Karpas-422 (cell line): ENCODE measurements at regions not wholly inside any gene's neighbourhood (a gene's known extent, or its start where the extent isn't known, plus 50 kb on each side); places are given as distances from the start of the nearest gene placed in this dataset.

ENCODE experiments used
- DNase-seq: peaks from one replicate; pipeline ENCODE4 v3.0.0-alpha.2; 2015
- H2AFZ ChIP-seq: fragments of 200-600 bp; sonication (generic); 2 replicates; pipeline ENCODE4 v1.6.1; 2014; ENCODE audit warnings: antibody characterized with exemption, low read length, mixed read lengths
- H3K27ac ChIP-seq: fragments of 200-600 bp; sonication (generic); 2 replicates; pipeline ENCODE4 v1.5.1; 2014; ENCODE audit warnings: mild to moderate bottlenecking, low read length, moderate library complexity
- H3K27me3 ChIP-seq: fragments of 200-600 bp; sonication (generic); 2 replicates; pipeline ENCODE4 v1.6.1; 2014; ENCODE audit warnings: low read length, mixed read lengths
- H3K36me3 ChIP-seq: fragments of 200-600 bp; sonication (generic); 2 replicates; pipeline ENCODE4 v1.6.1; 2014; ENCODE audit warnings: low read length, mixed read lengths; ENCODE audit not compliant: insufficient read depth
- H3K4me1 ChIP-seq: fragments of 200-600 bp; sonication (generic); 2 replicates; pipeline ENCODE4 v1.6.1; 2014; ENCODE audit warnings: mild to moderate bottlenecking, low read length, mixed read lengths
- H3K4me2 ChIP-seq: fragments of 200-600 bp; sonication (generic); 2 replicates; pipeline ENCODE4 v1.6.1; 2014; ENCODE audit warnings: low read length, low read depth, mild to moderate bottlenecking; ENCODE audit not compliant: poor library complexity, severe bottlenecking
- H3K4me3 ChIP-seq: fragments of 200-600 bp; sonication (generic); 2 replicates; pipeline ENCODE4 v1.5.1; 2014; ENCODE audit warnings: mild to moderate bottlenecking, antibody characterized with exemption, low read length, mixed read lengths
- H3K79me2 ChIP-seq: fragments of 200-600 bp; sonication (generic); 2 replicates; pipeline ENCODE4 v1.6.1; 2014; ENCODE audit warnings: mild to moderate bottlenecking, low read length, mixed read lengths
- H3K9ac ChIP-seq: fragments of 200-600 bp; sonication (generic); 2 replicates; pipeline ENCODE4 v1.6.0; 2014; ENCODE audit warnings: low read length
- H3K9me2 ChIP-seq: fragments of 200-600 bp; sonication (generic), shearing (Covaris generic); replicated peaks from 2 replicates; pipeline ENCODE4 v1.6.0; 2014; ENCODE audit warnings: mild to moderate bottlenecking, low read length, moderate library complexity; ENCODE audit not compliant: insufficient read depth
- H3K9me3 ChIP-seq: fragments of 300-700, 200-600 bp; sonication (generic); 2 replicates; pipeline ENCODE4 v1.6.1; 2014; ENCODE audit warnings: low read length, mixed read lengths
- H4K20me1 ChIP-seq: fragments of 200-600 bp; sonication (generic); 2 replicates; pipeline ENCODE4 v1.6.1; 2014; ENCODE audit warnings: mild to moderate bottlenecking, antibody characterized with exemption, low read length, low read depth; ENCODE audit not compliant: insufficient read depth

- Histone ChIP-seq H3K4me3 (no peak overlapping the region), H3K27ac (no peak overlapping the region), H4K20me1 (no peaks in the 10 kb centered on the region), H3K4me2 (no peak overlapping the region), H3K9me2 (no peaks in the 10 kb centered on the region), H3K79me2 (no peaks in the 10 kb centered on the region), H3K27me3 (no peaks in the 10 kb centered on the region), H3K9me3 (no peaks in the 10 kb centered on the region), H3K4me1 (no peaks in the 10 kb centered on the region), H3K9ac (no peak overlapping the region), H3K36me3 (no peaks in the 10 kb centered on the region), H2AFZ (no peak overlapping the region)
- DNase-seq: no peak
Observed at GRCh38 chr6:14431385-14432330, 314.1 kb downstream of the CD83 start.

DNA sequence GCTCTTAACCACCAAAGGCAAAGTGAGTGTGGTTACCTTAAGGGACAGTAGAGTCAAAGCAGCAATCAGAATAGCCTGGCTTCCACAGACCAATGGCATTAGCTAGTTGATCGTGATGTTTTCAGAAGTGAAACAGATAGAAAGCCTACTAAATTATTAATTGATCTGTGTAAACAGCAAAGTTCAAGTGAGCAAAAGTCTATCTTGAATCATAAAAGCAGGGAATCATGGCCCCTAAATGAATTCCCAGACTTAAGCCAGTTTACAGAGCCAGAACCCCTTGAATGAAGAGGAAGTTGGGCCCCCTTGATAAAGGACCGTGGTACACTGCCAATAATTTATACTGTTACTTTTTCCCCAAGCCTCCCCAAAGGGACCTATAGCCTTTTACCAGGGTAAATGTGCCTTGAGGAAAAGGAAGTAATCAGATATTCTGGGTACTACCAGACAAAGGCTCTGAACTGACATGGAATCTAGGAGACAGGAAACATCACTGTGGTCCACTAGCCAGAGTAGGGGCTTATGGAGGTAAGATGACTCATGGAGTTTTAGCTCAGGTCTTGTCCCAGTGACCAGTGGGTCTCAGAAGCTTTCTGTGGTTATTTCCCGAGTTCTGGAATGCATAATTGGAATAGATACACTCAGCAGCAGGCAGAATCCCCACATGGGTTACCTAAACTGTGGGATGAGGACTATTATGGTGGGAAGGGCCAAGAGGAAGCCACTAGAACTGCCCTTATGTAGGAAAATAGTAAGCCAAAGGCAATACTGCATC is 317.5 kb downstream of the CD83 start:
- Histone ChIP-seq H3K27me3 (no peaks in the 10 kb centered on the region), H3K9ac (no peak overlapping the region), H3K27ac (no peak overlapping the region), H2AFZ (no peak overlapping the region), H3K9me2 (no peaks in the 10 kb centered on the region), H4K20me1 (no peaks in the 10 kb centered on the region), H3K4me1 (no peaks in the 10 kb centered on the region), H3K4me3 (no peak overlapping the region), H3K36me3 (no peaks in the 10 kb centered on the region), H3K9me3 (no peaks in the 10 kb centered on the region), H3K79me2 (no peaks in the 10 kb centered on the region), H3K4me2 (no peak overlapping the region)
- no peak for DNase-seq

DNA sequence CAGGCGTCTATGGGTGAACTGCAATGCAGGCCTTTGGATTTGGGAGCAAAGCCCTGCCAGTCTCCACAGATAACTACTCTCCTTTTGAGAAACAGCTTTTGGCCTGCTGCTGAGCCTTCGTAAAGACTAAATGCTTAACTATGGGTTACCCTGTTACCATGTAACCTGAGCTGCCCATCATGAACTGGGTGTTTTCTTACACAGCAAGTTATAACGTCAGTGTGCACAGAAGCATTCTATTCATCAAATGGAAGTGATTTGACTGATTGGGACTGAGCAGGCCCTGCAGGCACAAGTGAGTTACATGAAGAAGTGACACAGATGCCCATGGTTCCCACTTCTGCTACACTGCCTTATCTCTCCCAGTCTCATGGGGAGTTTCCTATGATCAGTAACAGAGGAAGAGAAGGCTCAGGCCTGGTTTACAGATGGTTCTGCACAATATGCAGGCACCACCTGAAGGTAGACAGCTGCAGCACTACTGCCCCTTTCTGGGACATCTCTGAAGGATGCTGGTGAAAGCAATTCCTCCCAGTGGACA is 319.1 kb downstream of the CD83 start:
- Histone ChIP-seq H3K9me2 (no peaks in the 10 kb centered on the region), H3K4me3 (no peak overlapping the region), H4K20me1 (no peaks in the 10 kb centered on the region), H3K4me2 (no peak overlapping the region), H3K27me3 (no peaks in the 10 kb centered on the region), H3K79me2 (no peaks in the 10 kb centered on the region), H3K9ac (no peak overlapping the region), H3K4me1 (no peaks in the 10 kb centered on the region), H3K9me3 (no peaks in the 10 kb centered on the region), H2AFZ (no peak overlapping the region), H3K36me3 (no peaks in the 10 kb centered on the region), H3K27ac (no peak overlapping the region)
- no peak for DNase-seq

DNA sequence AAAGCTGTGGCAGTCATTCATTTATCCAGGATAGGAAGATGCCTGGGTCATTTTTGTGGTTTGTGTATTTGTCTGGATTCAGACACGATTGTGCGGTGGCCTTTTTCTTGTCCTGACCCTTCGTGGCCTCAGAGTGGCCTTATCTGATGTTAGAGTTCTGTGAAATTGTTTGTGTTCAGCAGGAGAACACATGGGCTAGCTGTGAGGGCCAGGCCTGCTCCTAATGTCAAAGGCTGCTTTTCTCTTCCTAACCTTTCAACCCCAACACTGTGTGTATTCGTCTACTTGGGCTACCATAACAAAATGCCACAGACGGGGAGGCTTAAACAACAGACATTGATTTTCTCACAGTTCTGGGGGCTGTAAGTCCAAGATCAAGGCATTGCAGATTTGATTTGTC is 321.8 kb downstream of the CD83 start:
- H3K9me2 ChIP-seq: no peaks in the 10 kb centered on the region
- H3K9ac ChIP-seq: no peak overlapping the region
- no peaks in the 10 kb centered on the region for H3K9me3 ChIP-seq
- DNase-seq: no peak
- no peaks in the 10 kb centered on the region for H3K27me3 ChIP-seq
- H3K4me3 ChIP-seq: no peak overlapping the region
- no peaks in the 10 kb centered on the region for H3K4me1 ChIP-seq
- no peak overlapping the region for H2AFZ ChIP-seq
- no peaks in the 10 kb centered on the region for H3K36me3 ChIP-seq
- H3K27ac ChIP-seq: no peak overlapping the region
- H3K79me2 ChIP-seq: no peaks in the 10 kb centered on the region
- no peak overlapping the region for H3K4me2 ChIP-seq
- no peaks in the 10 kb centered on the region for H4K20me1 ChIP-seq

GRCh38 chr6:14440215-14440910 is 322.8 kb downstream of the CD83 start:
- no peak overlapping the region for H2AFZ ChIP-seq
- DNase-seq: no peak
- no peaks in the 10 kb centered on the region for H3K27me3 ChIP-seq
- no peak overlapping the region for H3K4me3 ChIP-seq
- H3K4me1 ChIP-seq: no peaks in the 10 kb centered on the region
- H3K36me3 ChIP-seq: no peaks in the 10 kb centered on the region
- no peaks in the 10 kb centered on the region for H4K20me1 ChIP-seq
- no peak overlapping the region for H3K9ac ChIP-seq
- no peak overlapping the region for H3K27ac ChIP-seq
- H3K4me2 ChIP-seq: no peak overlapping the region
- H3K9me2 ChIP-seq: no peaks in the 10 kb centered on the region
- H3K9me3 ChIP-seq: no peaks in the 10 kb centered on the region
- H3K79me2 ChIP-seq: no peaks in the 10 kb centered on the region

- Histone ChIP-seq H3K9me2 (no peaks in the 10 kb centered on the region), H4K20me1 (no peaks in the 10 kb centered on the region), H3K27me3 (no peaks in the 10 kb centered on the region), H2AFZ (no peak overlapping the region), H3K4me3 (no peak overlapping the region), H3K9me3 (no peaks in the 10 kb centered on the region), H3K4me1 (no peaks in the 10 kb centered on the region), H3K4me2 (no peak overlapping the region), H3K27ac (no peak overlapping the region), H3K36me3 (no peaks in the 10 kb centered on the region), H3K79me2 (no peaks in the 10 kb centered on the region), H3K9ac (no peak overlapping the region)
- no peak for DNase-seq
Observed at GRCh38 chr6:14440940-14441781, 323.6 kb downstream of the CD83 start.

DNA sequence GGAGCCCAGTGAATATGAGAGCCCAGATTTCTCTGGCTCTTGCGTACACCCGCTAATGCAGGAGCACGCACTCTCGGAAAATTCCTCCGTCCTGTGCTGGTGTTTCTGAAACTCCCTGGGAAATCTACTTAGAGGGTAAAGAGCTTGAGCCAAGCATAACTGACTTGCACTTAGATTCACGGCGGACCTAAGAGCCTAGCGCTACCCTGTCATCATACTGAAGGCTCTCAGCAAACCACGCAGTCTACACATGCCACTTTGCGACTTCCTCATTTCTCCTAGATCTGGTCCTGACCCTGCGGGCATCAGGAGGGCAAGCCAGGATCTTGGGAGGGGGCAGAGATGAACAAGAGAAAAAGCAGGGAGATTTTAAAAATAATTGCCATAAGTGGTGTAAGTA is 324.7 kb downstream of the CD83 start:
- Histone ChIP-seq H3K9me2 (no peaks in the 10 kb centered on the region), H4K20me1 (no peaks in the 10 kb centered on the region), H3K79me2 (no peaks in the 10 kb centered on the region), H3K9ac (no peak overlapping the region), H3K4me1 (no peaks in the 10 kb centered on the region), H3K4me3 (no peak overlapping the region), H2AFZ (no peak overlapping the region), H3K4me2 (no peak overlapping the region), H3K27ac (no peak overlapping the region), H3K36me3 (no peaks in the 10 kb centered on the region), H3K27me3 (no peaks in the 10 kb centered on the region), H3K9me3 (no peaks in the 10 kb centered on the region)
- no peak for DNase-seq
